Astrocyte (in vitro differentiated cells and primary cell): ENCODE measurements at regions not wholly inside any gene's neighbourhood (a gene's known extent, or its start where the extent isn't known, plus 50 kb on each side); places are given as distances from the start of the nearest gene placed in this dataset.

Experiments
- CTCF ChIP-seq: IDR thresholded peaks from 2 replicates; pipeline ENCODE4 v1.5.1; 2011; ENCODE audit warnings: low read depth, mild to moderate bottlenecking, inconsistent platforms, low read length, moderate library complexity; ENCODE audit not compliant: insufficient read depth
- EZH2 ChIP-seq: IDR thresholded peaks from 2 replicates; pipeline ENCODE4 v1.6.1; 2012; ENCODE audit warnings: mild to moderate bottlenecking, low read length, inconsistent platforms; ENCODE audit not compliant: insufficient read depth

GRCh38 chr3:106190296-106190695 lies 321.5 kb upstream of the CBLB start:
- no peak for TF ChIP-seq CTCF
- no peak for TF ChIP-seq EZH2
